BLaER1 treated with 17β-estradiol and CSF1 and Interleukin-3, amounts not matched to agents 10 nM and 100 nM (cell line): ENCODE measurements at regions not wholly inside any gene's neighbourhood (a gene's known extent, or its start where the extent isn't known, plus 50 kb on each side); places are given as distances from the start of the nearest gene placed in this dataset.

Experiments
- H3K27ac ChIP-seq, 11 experiments: shearing (Covaris generic); formaldehyde crosslinking; 2 replicates each; pipeline ENCODE4 v1.8.1; 2022
- H3K27me3 ChIP-seq, 11 experiments: shearing (Covaris generic); formaldehyde crosslinking; 2 replicates each; pipeline ENCODE4 v1.8.1; 2022
- H3K36me3 ChIP-seq, 11 experiments: shearing (Covaris generic); formaldehyde crosslinking; 2 replicates each; pipeline ENCODE4 v1.8.1; 2022
- H3K4me1 ChIP-seq, 10 experiments: shearing (Covaris generic); formaldehyde crosslinking; 2 replicates each; pipeline ENCODE4 v1.8.1; 2022
- H3K4me2 ChIP-seq, 11 experiments: shearing (Covaris generic); formaldehyde crosslinking; 2 replicates each; pipeline ENCODE4 v1.8.1; 2022
- H3K4me3 ChIP-seq, 10 experiments: shearing (Covaris generic); formaldehyde crosslinking; 2 replicates each; pipeline ENCODE4 v1.8.1; 2022
- H3K9ac ChIP-seq, 11 experiments: shearing (Covaris generic); formaldehyde crosslinking; 2 replicates each; pipeline ENCODE4 v1.8.1; 2022
- H3K9me3 ChIP-seq, 11 experiments: shearing (Covaris generic); formaldehyde crosslinking; replicated peaks in 1 of 11; 2 replicates each; pipeline ENCODE4 v1.8.1; 2022
- H4K20me1 ChIP-seq, 11 experiments: shearing (Covaris generic); formaldehyde crosslinking; 2 replicates each; pipeline ENCODE4 v1.8.1; 2022
- Cebpa-rat ChIP-seq, 11 experiments: shearing (Covaris generic); IDR thresholded peaks; 2 replicates each; pipeline ENCODE4 v1.8.1; 2022

GRCh38 chr12:113698510-113698858 is 226.8 kb upstream of the LHX5 start:
- Histone ChIP-seq H3K27me3 (no peaks in the 10 kb centered on the region), H3K4me1 (no peaks in the 10 kb centered on the region), H3K9ac (no peak overlapping the region), H4K20me1 (peaks cover 0 to 5% (median 0%) of the 10 kb centered on the region in 11 experiments; a peak in 2 of 22 replicates), H3K36me3 (no peaks in the 10 kb centered on the region), H3K9me3 (peaks cover 0 to 16% (median 10%) of the 10 kb centered on the region in 11 experiments; a peak in 17 of 22 replicates), H3K4me2 (no peak overlapping the region), H3K4me3 (no peak overlapping the region), H3K27ac (no peak overlapping the region)
- TF ChIP-seq Cebpa-rat (IDR thresholded peaks at IDR 0.05): no peak

DNA sequence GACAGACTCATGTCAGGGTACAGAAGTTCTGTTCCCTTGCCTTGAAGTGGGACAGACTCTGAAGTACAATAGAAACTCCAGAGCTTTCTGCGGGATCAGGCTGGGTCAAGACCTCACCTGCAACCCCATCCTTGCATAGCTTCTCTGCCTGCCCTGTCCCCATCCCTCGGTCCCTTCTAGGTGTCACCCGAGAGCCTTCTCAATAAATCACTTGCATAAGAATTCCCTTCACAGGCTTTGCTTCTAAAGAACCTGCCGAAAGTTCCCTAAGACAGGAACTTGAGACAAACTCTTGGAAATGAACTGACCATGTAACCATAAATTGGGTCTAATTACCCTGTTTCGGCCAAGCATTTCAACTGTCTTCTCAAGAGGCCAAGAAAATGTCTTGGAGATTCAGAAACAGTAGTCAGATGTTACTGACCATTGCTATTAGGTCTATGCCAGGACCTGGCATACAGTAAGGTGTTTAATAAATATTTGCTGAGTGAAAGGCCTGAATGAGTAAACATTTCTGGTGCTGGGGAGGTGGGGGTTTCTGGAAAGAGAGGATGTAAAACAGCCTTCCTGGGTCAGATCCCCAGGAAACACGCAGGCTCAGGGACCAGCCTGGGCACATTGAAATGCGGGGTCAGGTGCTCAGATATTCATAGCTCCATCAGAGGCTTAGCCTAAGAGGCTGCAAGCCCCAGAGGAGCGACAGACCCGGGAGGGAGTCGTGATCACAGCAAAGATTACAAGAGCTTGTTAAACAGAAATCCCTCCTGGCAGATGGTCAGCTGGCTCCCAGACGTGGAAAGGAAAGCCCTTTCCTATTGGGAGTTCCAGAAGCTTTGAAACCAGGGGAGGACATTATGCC is 226.2 kb upstream of the LHX5 start:
- peaks cover 0 to 5% (median 0%) of the 10 kb centered on the region in 11 experiments; a peak in 2 of 22 replicates for H4K20me1 ChIP-seq
- no peak overlapping the region for H3K4me3 ChIP-seq
- no peak overlapping the region for H3K27ac ChIP-seq
- H3K36me3 ChIP-seq: no peaks in the 10 kb centered on the region
- no peak overlapping the region for H3K9ac ChIP-seq
- no peak for TF ChIP-seq Cebpa-rat (IDR thresholded peaks at IDR 0.05)
- no peaks in the 10 kb centered on the region for H3K27me3 ChIP-seq
- H3K4me1 ChIP-seq: no peaks in the 10 kb centered on the region
- peaks cover 0 to 16% (median 10%) of the 10 kb centered on the region in 11 experiments; a peak in 17 of 22 replicates for H3K9me3 ChIP-seq
- no peak overlapping the region for H3K4me2 ChIP-seq

GRCh38 chr12:113697104-113697503 is 225.4 kb upstream of the LHX5 start:
- no peak overlapping the region for H3K9ac ChIP-seq
- H3K9me3 ChIP-seq: peaks cover 0 to 16% (median 10%) of the 10 kb centered on the region in 11 experiments; a peak in 17 of 22 replicates
- peaks cover 0 to 5% (median 0%) of the 10 kb centered on the region in 11 experiments; a peak in 2 of 22 replicates for H4K20me1 ChIP-seq
- no peak overlapping the region for H3K4me3 ChIP-seq
- TF ChIP-seq Cebpa-rat (IDR thresholded peaks at IDR 0.05): no peak
- H3K36me3 ChIP-seq: no peaks in the 10 kb centered on the region
- no peaks in the 10 kb centered on the region for H3K4me1 ChIP-seq
- H3K27ac ChIP-seq: no peak overlapping the region
- no peak overlapping the region for H3K4me2 ChIP-seq
- no peaks in the 10 kb centered on the region for H3K27me3 ChIP-seq

GRCh38 chr12:113693693-113694092 is 222.0 kb upstream of the LHX5 start:
- no peak overlapping the region for H3K27ac ChIP-seq
- no peaks in the 10 kb centered on the region for H3K36me3 ChIP-seq
- H3K4me2 ChIP-seq: no peak overlapping the region
- H3K4me1 ChIP-seq: no peaks in the 10 kb centered on the region
- H3K4me3 ChIP-seq: no peak overlapping the region
- no peak overlapping the region for H3K9ac ChIP-seq
- TF ChIP-seq Cebpa-rat (IDR thresholded peaks at IDR 0.05): no peak
- H3K27me3 ChIP-seq: no peaks in the 10 kb centered on the region
- H3K9me3 ChIP-seq: no peaks in the 10 kb centered on the region
- peaks cover 0 to 5% (median 0%) of the 10 kb centered on the region in 11 experiments; a peak in 2 of 22 replicates for H4K20me1 ChIP-seq

DNA sequence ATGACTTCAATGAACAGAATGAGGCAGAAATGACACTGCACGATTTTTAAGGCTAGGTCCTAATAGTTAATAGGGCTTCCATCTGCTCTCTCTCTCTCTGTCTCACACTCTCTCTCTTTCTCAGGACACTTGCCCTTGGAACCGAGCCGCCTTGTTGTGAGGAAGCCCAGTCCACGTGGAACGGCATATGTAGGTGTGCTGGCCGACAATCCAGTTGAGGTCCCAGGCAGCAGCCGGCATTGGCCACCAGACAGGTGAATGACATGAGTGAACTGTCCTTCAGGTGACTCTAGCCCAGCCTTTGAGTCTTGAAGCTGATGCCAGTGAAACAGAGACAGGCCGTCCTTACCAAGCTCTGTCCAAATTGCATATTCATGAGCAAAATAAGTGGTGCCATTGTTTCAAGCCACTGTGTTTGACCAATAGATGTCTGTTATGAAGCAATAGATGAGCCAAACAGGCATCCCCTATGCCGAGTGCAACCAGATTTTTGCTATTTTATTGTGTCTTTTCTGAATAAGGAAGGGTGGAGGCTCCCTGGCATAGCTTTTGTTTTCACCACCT is 217.5 kb upstream of the LHX5 start:
- Histone ChIP-seq H3K9me3 (no peaks in the 10 kb centered on the region), H3K36me3 (no peaks in the 10 kb centered on the region), H4K20me1 (no peaks in the 10 kb centered on the region; a peak in 1 of 22 replicates), H3K27me3 (no peaks in the 10 kb centered on the region), H3K4me1 (no peaks in the 10 kb centered on the region), H3K9ac (no peak overlapping the region), H3K4me2 (no peak overlapping the region), H3K27ac (no peak overlapping the region), H3K4me3 (no peak overlapping the region)
- TF ChIP-seq Cebpa-rat (IDR thresholded peaks at IDR 0.05): no peak

GRCh38 chr12:113688313-113688712 is 216.6 kb upstream of the LHX5 start:
- no peak overlapping the region for H3K4me2 ChIP-seq
- H3K4me1 ChIP-seq: no peaks in the 10 kb centered on the region
- no peaks in the 10 kb centered on the region for H3K9me3 ChIP-seq
- no peaks in the 10 kb centered on the region for H3K36me3 ChIP-seq
- H3K27ac ChIP-seq: no peak overlapping the region
- no peaks in the 10 kb centered on the region for H3K27me3 ChIP-seq
- no peak overlapping the region for H3K4me3 ChIP-seq
- no peaks in the 10 kb centered on the region for H4K20me1 ChIP-seq
- TF ChIP-seq Cebpa-rat (IDR thresholded peaks at IDR 0.05): no peak
- no peak overlapping the region for H3K9ac ChIP-seq

- no peak overlapping the region for H3K9ac ChIP-seq
- H3K4me2 ChIP-seq: no peak overlapping the region
- H3K4me3 ChIP-seq: no peak overlapping the region
- H3K4me1 ChIP-seq: no peaks in the 10 kb centered on the region
- H3K36me3 ChIP-seq: no peaks in the 10 kb centered on the region
- no peaks in the 10 kb centered on the region for H4K20me1 ChIP-seq
- TF ChIP-seq Cebpa-rat (IDR thresholded peaks at IDR 0.05): no peak
- no peak overlapping the region for H3K27ac ChIP-seq
- no peaks in the 10 kb centered on the region for H3K27me3 ChIP-seq
- no peaks in the 10 kb centered on the region for H3K9me3 ChIP-seq
Measured at GRCh38 chr12:113684908-113685782, 213.5 kb upstream of the LHX5 start.

- no peak overlapping the region for H3K27ac ChIP-seq
- no peak overlapping the region for H3K9ac ChIP-seq
- no peak overlapping the region for H3K4me2 ChIP-seq
- H3K9me3 ChIP-seq: no peaks in the 10 kb centered on the region
- no peaks in the 10 kb centered on the region for H3K27me3 ChIP-seq
- no peaks in the 10 kb centered on the region for H4K20me1 ChIP-seq
- no peaks in the 10 kb centered on the region for H3K4me1 ChIP-seq
- H3K4me3 ChIP-seq: no peak overlapping the region
- H3K36me3 ChIP-seq: no peaks in the 10 kb centered on the region
- TF ChIP-seq Cebpa-rat (IDR thresholded peaks at IDR 0.05): no peak
Measured at GRCh38 chr12:113684053-113684907, 212.6 kb upstream of the LHX5 start.
